GM21447 (cell line): ENCODE measurements at regions not wholly inside any gene's neighbourhood (a gene's known extent, or its start where the extent isn't known, plus 50 kb on each side); places are given as distances from the start of the nearest gene placed in this dataset.
"Not testable (repeated sequence)": the region's sequence is repeated elsewhere in the genome, so short reads cannot be mapped to it uniquely, and the experiment has no call there.

Experiments
- ATAC-seq: cut with Tn5 transposase; IDR thresholded peaks from one replicate; pipeline ENCODE4 v1.9.1; 2021; ENCODE audit not compliant: unreplicated experiment

DNA sequence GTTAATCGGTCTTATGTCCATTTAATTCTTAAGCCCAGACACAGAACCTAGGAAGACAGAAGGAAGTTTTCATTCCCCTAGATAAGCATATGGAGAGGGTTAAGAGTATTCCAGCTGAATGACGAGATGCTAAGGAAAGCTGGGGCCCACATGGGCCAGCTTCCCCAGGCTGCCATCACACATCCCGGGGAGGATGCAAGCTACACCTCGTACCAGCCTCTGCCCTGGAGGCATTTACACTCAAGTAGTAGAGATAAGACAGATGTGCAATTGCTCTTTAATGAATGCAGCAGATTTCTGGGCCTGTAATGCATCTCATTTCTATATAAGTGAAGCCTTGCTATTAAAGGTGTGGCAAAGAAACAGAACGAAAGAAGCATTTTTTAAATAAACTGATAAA, 144.5 kb downstream of the MEX3B start:
- ATAC-seq, result no peak

DNA sequence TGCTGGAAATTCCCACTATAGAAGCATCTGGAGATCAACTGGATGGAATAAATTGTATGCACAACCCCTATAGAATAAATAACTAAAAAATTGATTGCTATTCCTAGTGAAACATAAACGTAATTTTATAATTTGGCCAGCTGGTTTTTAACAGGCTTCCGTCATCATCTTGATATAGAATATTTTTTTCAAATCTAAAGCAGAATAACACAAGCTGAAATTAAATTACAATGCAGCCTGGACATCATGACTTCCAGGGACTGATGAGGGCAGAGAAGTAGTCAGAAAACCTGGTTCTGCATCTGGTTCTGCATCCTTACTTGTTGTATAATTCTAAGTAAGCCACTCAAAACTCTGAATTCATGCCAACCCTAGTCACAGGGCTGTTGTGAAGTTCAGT, 146.1 kb downstream of the MEX3B start:
- no peak for ATAC-seq

GRCh38 chr15:81899024-81899423, 146.8 kb downstream of the MEX3B start:
- ATAC-seq, result no peak

- ATAC-seq, result no peak
These were observed 148.7 kb downstream of the MEX3B start for GRCh38 chr15:81897057-81897677.

DNA sequence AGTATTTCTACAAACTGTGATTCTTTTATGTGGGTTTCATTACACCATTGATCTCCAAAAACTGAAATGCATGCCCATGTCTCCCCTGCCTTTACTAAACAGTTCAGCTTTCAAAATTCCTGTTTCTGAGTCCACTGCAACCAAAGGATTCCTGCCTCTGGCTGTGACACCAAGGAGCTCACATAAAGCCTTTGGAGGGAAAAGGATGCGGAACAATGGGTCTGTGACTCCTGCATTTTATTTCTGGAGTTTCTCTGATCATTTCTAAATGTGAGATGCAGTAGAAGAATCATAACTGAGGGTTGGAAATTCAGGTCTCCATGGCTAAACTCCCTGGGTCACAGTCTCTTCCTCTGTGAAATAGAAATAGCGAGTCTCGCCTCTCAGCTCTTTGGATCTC, 149.5 kb downstream of the MEX3B start:
- ATAC-seq, result no peak

GRCh38 chr15:81895723-81896122, 150.1 kb downstream of the MEX3B start:
- ATAC-seq, result no peak

DNA sequence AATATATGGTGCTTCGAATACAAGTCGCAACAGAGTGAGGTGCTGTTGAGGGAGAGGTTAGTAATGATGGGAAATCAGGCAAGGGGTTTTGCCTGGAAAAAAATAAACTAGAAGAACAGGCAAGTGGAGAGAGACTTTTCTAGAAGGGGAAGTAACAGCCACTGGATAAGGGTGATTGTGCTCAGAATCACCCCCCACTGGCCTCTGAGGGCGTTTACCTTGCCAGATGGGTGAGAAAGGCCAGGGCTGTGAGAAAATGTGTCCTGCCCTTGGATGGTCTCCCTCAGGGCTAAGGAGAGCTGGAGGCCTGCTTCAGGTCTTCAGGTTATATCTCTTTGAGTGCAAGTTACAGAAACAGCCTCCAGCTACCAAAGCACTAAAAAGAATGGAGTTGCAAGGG, 151.8 kb downstream of the MEX3B start:
- ATAC-seq, result no peak

DNA sequence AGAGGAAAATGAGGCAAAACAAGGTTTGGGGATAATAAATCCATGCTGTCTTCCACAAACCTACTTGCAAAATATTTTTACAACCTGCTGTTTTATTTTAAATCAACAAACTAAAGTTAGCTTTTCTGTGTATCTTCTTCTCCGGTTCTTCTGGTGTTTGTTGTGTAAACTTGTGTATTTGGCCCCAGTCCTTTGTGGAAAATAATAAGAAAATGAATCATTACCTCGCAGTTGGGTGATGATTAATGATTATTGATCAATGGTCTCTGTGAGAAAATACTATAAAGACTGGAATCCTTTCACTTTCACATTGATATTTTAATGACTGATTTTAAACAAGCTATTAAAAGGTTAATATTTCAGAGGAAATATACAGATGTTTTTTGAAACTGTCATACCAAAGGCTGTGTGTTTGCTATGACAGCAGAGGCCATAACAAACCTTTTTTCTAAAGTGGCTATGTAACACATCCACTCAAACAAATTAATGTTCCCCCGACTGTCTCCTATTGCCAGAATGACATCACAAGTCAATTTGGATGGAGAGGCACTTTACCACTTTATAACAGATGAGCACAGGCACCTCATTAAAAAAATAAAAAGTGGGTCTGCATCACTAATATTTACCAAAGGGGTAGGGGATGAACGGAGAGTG, 152.5 kb downstream of the MEX3B start:
- no peak for ATAC-seq

- no peak for ATAC-seq
These were observed 155.3 kb downstream of the MEX3B start for GRCh38 chr15:81890496-81890895.

- no peak for ATAC-seq
These were observed 156.3 kb downstream of the MEX3B start for GRCh38 chr15:81889485-81889881.

DNA sequence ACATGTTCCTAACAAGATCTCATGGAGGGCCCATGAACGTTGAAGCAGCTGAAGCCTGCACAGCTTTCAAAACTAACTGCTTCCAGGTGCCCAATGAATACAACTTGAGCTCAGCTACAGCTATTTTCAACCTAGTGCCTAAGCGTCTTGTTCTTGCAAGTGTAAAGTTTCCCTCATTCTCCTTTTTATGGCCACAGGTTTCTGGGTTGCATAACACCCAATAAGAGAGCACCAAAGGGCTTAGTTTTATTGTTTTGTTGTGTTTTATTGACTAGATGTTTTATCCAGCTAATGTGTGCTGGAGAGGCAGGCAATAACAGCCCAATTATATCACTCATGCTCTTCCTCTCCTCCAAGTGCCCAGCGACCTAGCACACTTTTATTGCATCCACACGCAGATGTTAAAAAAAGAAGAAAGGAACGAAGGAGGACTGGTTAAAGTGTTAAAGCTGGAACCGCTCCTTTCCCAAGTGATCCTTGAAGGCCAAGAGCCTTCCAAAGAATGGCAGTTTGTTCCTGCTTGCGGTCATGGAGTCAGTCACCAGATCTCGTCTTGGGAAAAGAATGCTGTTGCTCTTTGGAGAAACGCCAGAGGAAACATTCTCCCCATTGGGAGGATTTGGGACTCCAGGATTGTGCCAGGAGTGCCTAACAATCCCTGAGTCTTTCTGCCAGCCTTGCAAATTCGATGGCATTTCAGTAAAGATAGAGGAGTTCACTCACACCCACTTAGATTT, 156.9 kb downstream of the MEX3B start:
- no peak for ATAC-seq

DNA sequence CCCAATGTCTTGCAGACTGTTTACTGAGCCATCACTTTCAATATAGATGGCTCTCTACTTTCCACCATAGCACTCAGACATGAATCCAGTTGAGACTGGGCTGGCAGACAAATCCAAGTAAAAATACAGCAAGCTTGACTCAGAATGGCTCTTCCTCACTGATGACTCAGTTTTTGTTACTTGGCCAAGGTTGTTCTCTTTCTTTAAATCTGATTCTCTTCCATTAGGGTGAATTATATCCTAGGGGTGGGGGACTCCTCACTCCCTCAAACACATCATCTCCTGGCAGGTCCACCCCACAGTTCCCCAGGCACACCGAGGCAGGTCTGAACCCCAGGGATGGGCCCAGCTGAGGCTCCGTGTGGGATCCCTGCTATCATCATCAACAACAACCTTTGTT, 157.9 kb downstream of the MEX3B start:
- ATAC-seq, result no peak

GRCh38 chr15:81887188-81887587, 158.6 kb downstream of the MEX3B start:
- not testable (repeated sequence) for ATAC-seq

DNA sequence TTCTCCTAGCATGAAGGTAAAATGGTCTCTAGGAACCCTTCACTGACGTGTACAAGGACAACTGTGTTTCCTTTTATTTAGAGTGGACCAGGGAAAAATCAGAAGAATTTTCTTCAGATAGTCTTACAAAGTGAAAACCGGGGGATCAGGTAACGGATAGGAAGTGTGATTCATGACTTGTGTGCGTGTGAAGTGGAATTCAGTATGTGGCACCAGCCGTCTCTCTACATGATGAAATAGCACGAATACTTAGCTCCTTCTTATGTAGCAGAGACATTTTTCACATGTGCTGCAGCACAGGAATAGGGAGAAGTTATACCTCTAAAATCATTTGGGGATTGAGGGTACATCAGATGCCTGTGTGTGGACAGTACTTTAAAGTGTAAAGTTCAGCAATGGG, 159.2 kb downstream of the MEX3B start:
- ATAC-seq, result no peak

GRCh38 chr15:81886080-81886479, 159.7 kb downstream of the MEX3B start:
- ATAC-seq, result no peak

- ATAC-seq, result no peak
These were observed 160.7 kb downstream of the MEX3B start for GRCh38 chr15:81885135-81885534.

GRCh38 chr15:81882504-81882903, 163.3 kb downstream of the MEX3B start:
- ATAC-seq, result no peak

DNA sequence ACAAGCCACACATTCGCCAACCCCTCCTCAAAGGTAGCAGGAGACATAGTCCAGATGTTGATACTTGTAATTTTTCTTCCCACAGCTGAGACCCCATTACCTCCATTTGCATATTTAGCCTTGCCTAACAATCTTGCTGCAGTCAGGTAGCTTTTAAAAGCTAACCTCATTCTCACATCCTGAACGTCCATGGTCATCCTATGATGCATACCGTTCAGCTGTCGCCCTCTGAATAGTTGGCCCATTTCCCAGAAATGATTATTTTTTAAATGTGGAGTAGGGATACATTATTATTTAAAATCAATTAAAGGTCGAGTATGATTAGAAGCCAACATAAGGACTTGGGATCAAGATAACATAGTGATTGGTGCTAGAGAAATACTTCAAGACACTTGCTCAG, 165.0 kb downstream of the MEX3B start:
- ATAC-seq, result no peak

- no peak for ATAC-seq
These were observed 165.5 kb downstream of the MEX3B start for GRCh38 chr15:81880314-81880713.

- ATAC-seq, result not testable (repeated sequence)
These were observed 170.1 kb downstream of the MEX3B start for GRCh38 chr15:81875717-81876116.

- not testable (repeated sequence) for ATAC-seq
These were observed 175.1 kb downstream of the MEX3B start for GRCh38 chr15:81870746-81871106.

- not testable (repeated sequence) for ATAC-seq
These were observed 175.6 kb downstream of the MEX3B start for GRCh38 chr15:81870062-81870745.
